Loucy (cell line): ENCODE measurements at regions not wholly inside any gene's neighbourhood (a gene's known extent, or its start where the extent isn't known, plus 50 kb on each side); places are given as distances from the start of the nearest gene placed in this dataset.

Experiments
- H2AFZ ChIP-seq: fragments of 200-600 bp; sonication (generic); 2 replicates; pipeline ENCODE4 v1.6.0; 2016; ENCODE audit warnings: antibody characterized with exemption, mild to moderate bottlenecking, low read length, moderate library complexity
- H3F3A ChIP-seq: fragments of 200-600 bp; 2 replicates; pipeline ENCODE4 v1.6.0; 2016; ENCODE audit warnings: antibody characterized with exemption, low read depth, mild to moderate bottlenecking
- H3K27me3 ChIP-seq: fragments of 200-600 bp; sonication (generic); 2 replicates; pipeline ENCODE4 v1.6.1; 2014; ENCODE audit warnings: low read length, mild to moderate bottlenecking; ENCODE audit not compliant: insufficient read depth, poor library complexity, severe bottlenecking
- H3K36me3 ChIP-seq: fragments of 200-600 bp; sonication (generic); 2 replicates; pipeline ENCODE4 v1.6.1; 2016; ENCODE audit warnings: low read length; ENCODE audit not compliant: insufficient read depth
- H3K4me1 ChIP-seq: fragments of 200-600 bp; sonication (generic); 2 replicates; pipeline ENCODE4 v1.5.1; 2014; ENCODE audit warnings: low read length, mild to moderate bottlenecking; ENCODE audit not compliant: insufficient read depth, poor library complexity, severe bottlenecking
- H3K4me2 ChIP-seq: fragments of 200-600 bp; sonication (generic); 2 replicates; pipeline ENCODE4 v1.6.0; 2014; ENCODE audit warnings: antibody characterized with exemption, low read length, low read depth, mild to moderate bottlenecking; ENCODE audit not compliant: poor library complexity, severe bottlenecking
- H3K4me3 ChIP-seq: fragments of 200-600 bp; sonication (generic); 2 replicates; pipeline ENCODE4 v1.5.1; 2014; ENCODE audit warnings: low read length, mild to moderate bottlenecking, mixed read lengths; ENCODE audit not compliant: poor library complexity, severe bottlenecking
- H3K79me2 ChIP-seq: fragments of 200-600 bp; sonication (generic); 2 replicates; pipeline ENCODE4 v1.6.1; 2014; ENCODE audit warnings: low read length; ENCODE audit not compliant: insufficient read depth
- H3K9ac ChIP-seq: fragments of 200-600 bp; sonication (generic); 2 replicates; pipeline ENCODE4 v1.6.0; 2014; ENCODE audit warnings: mild to moderate bottlenecking, low read depth, low read length, moderate library complexity; ENCODE audit not compliant: poor library complexity, severe bottlenecking
- H3K9me2 ChIP-seq: fragments of 200-600 bp; sonication (generic); replicated peaks from 2 replicates; pipeline ENCODE4 v1.6.1; 2016; ENCODE audit warnings: low read depth, low read length, mixed read lengths
- H3K9me3 ChIP-seq: fragments of 200-600 bp; sonication (generic); 2 replicates; pipeline ENCODE4 v1.6.1; 2014; ENCODE audit warnings: mild to moderate bottlenecking, antibody characterized with exemption, low read length, low read depth; ENCODE audit not compliant: insufficient read depth
- H4K20me1 ChIP-seq: fragments of 200-600 bp; sonication (generic); 2 replicates; pipeline ENCODE4 v1.6.0; 2014; ENCODE audit warnings: antibody characterized with exemption, low read length, mild to moderate bottlenecking; ENCODE audit not compliant: insufficient read depth, poor library complexity, severe bottlenecking
- CTCF ChIP-seq: fragments of 200-600 bp; sonication (generic); conservative IDR thresholded peaks from 2 replicates; pipeline ENCODE4 v1.5.1; 2014; ENCODE audit warnings: mild to moderate bottlenecking, antibody characterized with exemption, low read length
- EZH2phosphoT487 ChIP-seq: fragments of 200-600 bp; IDR thresholded peaks from 2 replicates; pipeline ENCODE4 v1.6.1; 2018; ENCODE audit warnings: antibody characterized with exemption, mild to moderate bottlenecking, moderate library complexity, borderline replicate concordance

GRCh38 chr6:2528156-2528555 is 222.6 kb downstream of the MYLK4 start:
- no peak for TF ChIP-seq CTCF
- no peak for TF ChIP-seq EZH2phosphoT487
- no peaks in the 10 kb centered on the region for H3F3A ChIP-seq

GRCh38 chr6:2526766-2527165 is 224.0 kb downstream of the MYLK4 start:
- Histone ChIP-seq H3K9me2 (no peaks in the 10 kb centered on the region), H2AFZ (no peak overlapping the region), H3K36me3 (no peaks in the 10 kb centered on the region), H3K9me3 (no peaks in the 10 kb centered on the region), H3F3A (no peaks in the 10 kb centered on the region), H3K4me1 (peaks cover 38% of the 10 kb centered on the region), H3K4me2 (no peak overlapping the region), H4K20me1 (no peaks in the 10 kb centered on the region), H3K4me3 (no peak overlapping the region), H3K9ac (no peak overlapping the region), H3K27me3 (no peaks in the 10 kb centered on the region), H3K79me2 (no peaks in the 10 kb centered on the region)
- TF ChIP-seq EZH2phosphoT487 (no peak), CTCF (no peak)

More at GRCh38 chr6:2528156-2528555, 222.6 kb downstream of the MYLK4 start:
- H3K9ac ChIP-seq = no peak overlapping the region
- no peak overlapping the region for H3K4me3 ChIP-seq
- H3K27me3 ChIP-seq = no peaks in the 10 kb centered on the region
- no peaks in the 10 kb centered on the region for H3K36me3 ChIP-seq
- H3K4me2 ChIP-seq = no peak overlapping the region
- no peaks in the 10 kb centered on the region for H3K9me2 ChIP-seq
- H3K4me1 ChIP-seq = peaks cover 31% of the 10 kb centered on the region
- H3K9me3 ChIP-seq = peaks cover 6% of the 10 kb centered on the region; the same call in 1 of the 2 replicates
- no peaks in the 10 kb centered on the region for H3K79me2 ChIP-seq
- H4K20me1 ChIP-seq = no peaks in the 10 kb centered on the region
- no peak overlapping the region for H2AFZ ChIP-seq

- Histone ChIP-seq H3K79me2 (no peaks in the 10 kb centered on the region), H3K27me3 (no peaks in the 10 kb centered on the region), H3K4me3 (no peak overlapping the region), H2AFZ (no peak overlapping the region), H3K4me1 (peaks cover 31% of the 10 kb centered on the region), H3K9ac (no peak overlapping the region), H3K9me2 (no peaks in the 10 kb centered on the region), H3K4me2 (no peak overlapping the region), H3K9me3 (peaks cover 4% of the 10 kb centered on the region; the same call in 1 of the 2 replicates), H4K20me1 (no peaks in the 10 kb centered on the region), H3F3A (no peaks in the 10 kb centered on the region), H3K36me3 (no peaks in the 10 kb centered on the region)
- peak; percentile 65 for TF ChIP-seq CTCF
- no peak for TF ChIP-seq EZH2phosphoT487
Observed at GRCh38 chr6:2524090-2524489, 226.6 kb downstream of the MYLK4 start.
